RWPE2 (cell line): ENCODE measurements at regions not wholly inside any gene's neighbourhood (a gene's known extent, or its start where the extent isn't known, plus 50 kb on each side); places are given as distances from the start of the nearest gene placed in this dataset.

ENCODE experiments used
- ATAC-seq: fragments of 200-7000 bp; cut with Tn5 transposase; 3 replicates; pipeline ENCODE4 v1.9.1; 2021; ENCODE audit warnings: low read depth
- DNase-seq: peaks from one replicate; pipeline ENCODE4 v3.0.0-alpha.2; 2020; ENCODE audit warnings: low spot score
- H3K27ac ChIP-seq: fragments of 450-650 bp; 2 replicates; pipeline ENCODE4 v1.5.1; 2017; ENCODE audit warnings: mild to moderate bottlenecking; ENCODE audit not compliant: poor library complexity, severe bottlenecking
- H3K27me3 ChIP-seq: fragments of 250-450 bp; sonication (Bioruptor Pico); 2 replicates; pipeline ENCODE4 v1.5.1; 2021; ENCODE audit warnings: mild to moderate bottlenecking, moderate library complexity; ENCODE audit not compliant: insufficient read depth, poor library complexity, severe bottlenecking
- H3K36me3 ChIP-seq: fragments of 250-450 bp; sonication (Bioruptor Pico); 2 replicates; pipeline ENCODE4 v1.5.1; 2020; ENCODE audit warnings: low read depth, mild to moderate bottlenecking, moderate library complexity
- H3K4me1 ChIP-seq: fragments of 250-450 bp; sonication (Bioruptor Pico); 2 replicates; pipeline ENCODE4 v1.5.1; 2021; ENCODE audit warnings: mild to moderate bottlenecking, moderate library complexity; ENCODE audit not compliant: insufficient read depth, poor library complexity, severe bottlenecking
- H3K4me3 ChIP-seq: fragments of 250-450 bp; sonication (Bioruptor Pico); 2 replicates; pipeline ENCODE4 v1.5.1; 2021; ENCODE audit warnings: mild to moderate bottlenecking, moderate library complexity; ENCODE audit not compliant: severe bottlenecking
- H3K9me3 ChIP-seq: fragments of 250-450 bp; sonication (Bioruptor Pico); 2 replicates; pipeline ENCODE4 v1.5.1; 2021; ENCODE audit warnings: mild to moderate bottlenecking, moderate library complexity; ENCODE audit not compliant: severe bottlenecking
- CTCF ChIP-seq: fragments of 450-650 bp; IDR thresholded peaks from one replicate; pipeline ENCODE4 v1.5.1; 2017; ENCODE audit warnings: mild to moderate bottlenecking, moderate library complexity; ENCODE audit not compliant: poor library complexity, severe bottlenecking

GRCh38 chr5:173448856-173449255 lies 120.6 kb upstream of the STC2 start:
- H3K27ac ChIP-seq: no peak overlapping the region
- no peak overlapping the region for H3K4me3 ChIP-seq
- no peak for ATAC-seq
- H3K9me3 ChIP-seq: no peaks in the 10 kb centered on the region
- no peak for TF ChIP-seq CTCF
- DNase-seq: no peak
- H3K4me1 ChIP-seq: peaks cover 13% of the 10 kb centered on the region
- H3K27me3 ChIP-seq: no peaks in the 10 kb centered on the region
- H3K36me3 ChIP-seq: no peaks in the 10 kb centered on the region

GRCh38 chr5:173443971-173444370 lies 115.8 kb upstream of the STC2 start:
- no peaks in the 10 kb centered on the region for H3K4me1 ChIP-seq
- no peak overlapping the region for H3K4me3 ChIP-seq
- H3K9me3 ChIP-seq: no peaks in the 10 kb centered on the region
- H3K27ac ChIP-seq: no peak overlapping the region
- ATAC-seq (no peak), DNase-seq (no peak)
- H3K27me3 ChIP-seq: no peaks in the 10 kb centered on the region
- no peaks in the 10 kb centered on the region for H3K36me3 ChIP-seq
- no peak for TF ChIP-seq CTCF

- no peak for DNase-seq
- H3K27me3 ChIP-seq: no peaks in the 10 kb centered on the region
- ATAC-seq: no peak
- H3K36me3 ChIP-seq: no peaks in the 10 kb centered on the region
- H3K4me3 ChIP-seq: no peak overlapping the region
- no peak overlapping the region for H3K27ac ChIP-seq
- TF ChIP-seq CTCF: no peak
- H3K9me3 ChIP-seq: no peaks in the 10 kb centered on the region
- H3K4me1 ChIP-seq: no peaks in the 10 kb centered on the region
These were observed 112.9 kb upstream of the STC2 start for GRCh38 chr5:173441053-173441628.

GRCh38 chr5:173438951-173439350 lies 110.7 kb upstream of the STC2 start:
- Histone ChIP-seq H3K4me1 (no peaks in the 10 kb centered on the region), H3K4me3 (no peak overlapping the region), H3K9me3 (no peaks in the 10 kb centered on the region), H3K36me3 (no peaks in the 10 kb centered on the region), H3K27ac (no peak overlapping the region), H3K27me3 (no peaks in the 10 kb centered on the region)
- DNase-seq (no peak), ATAC-seq (no peak)
- TF ChIP-seq CTCF: no peak

- H3K27ac ChIP-seq: no peak overlapping the region
- H3K9me3 ChIP-seq: no peaks in the 10 kb centered on the region
- no peaks in the 10 kb centered on the region for H3K4me1 ChIP-seq
- ATAC-seq: no peak
- H3K36me3 ChIP-seq: no peaks in the 10 kb centered on the region
- DNase-seq: no peak
- no peaks in the 10 kb centered on the region for H3K27me3 ChIP-seq
- TF ChIP-seq CTCF: no peak
- no peak overlapping the region for H3K4me3 ChIP-seq
These were observed 107.2 kb upstream of the STC2 start for GRCh38 chr5:173435447-173435846.
